HUES64 (cell line): ENCODE measurements at regions not wholly inside any gene's neighbourhood (a gene's known extent, or its start where the extent isn't known, plus 50 kb on each side); places are given as distances from the start of the nearest gene placed in this dataset.

Experiments used
- H3K27ac ChIP-seq: 2 replicates; pipeline ENCODE4 v1.7.0; 2013; ENCODE audit warnings: low read depth, low read length, inconsistent platforms
- H3K27me3 ChIP-seq: 2 replicates; pipeline ENCODE4 v1.6.1; 2013; ENCODE audit warnings: mild to moderate bottlenecking, low read length; ENCODE audit not compliant: insufficient read depth
- H3K36me3 ChIP-seq: 2 replicates; pipeline ENCODE4 v1.6.1; 2013; ENCODE audit warnings: mild to moderate bottlenecking, low read length; ENCODE audit not compliant: insufficient read depth
- H3K4me1 ChIP-seq: 2 replicates; pipeline ENCODE4 v1.6.1; 2013; ENCODE audit warnings: mild to moderate bottlenecking, low read length, moderate library complexity; ENCODE audit not compliant: insufficient read depth
- H3K4me3 ChIP-seq: 2 replicates; pipeline ENCODE4 v1.5.1; 2013; ENCODE audit warnings: mild to moderate bottlenecking, low read length, moderate library complexity
- H3K9ac ChIP-seq: 2 replicates; pipeline ENCODE4 v1.6.1; 2013; ENCODE audit warnings: mild to moderate bottlenecking, low read depth, low read length
- H3K9me3 ChIP-seq: 2 replicates; pipeline ENCODE4 v1.6.1; 2013; ENCODE audit warnings: low read depth, low read length; ENCODE audit not compliant: insufficient read depth
- WGBS: fragments of 150-250, 120-280 bp; methylation state at CpG from one replicate; pipeline ENCODE4 v1.1.7; 2013; ENCODE audit warnings: missing lambda C conversion rate; 5-methylcytosine and 5-hydroxymethylcytosine counted together

GRCh38 chr9:15033316-15033715 is 123.1 kb upstream of the FREM1 start:
- no peak overlapping the region for H3K4me3 ChIP-seq
- WGBS = 100% methylated on average over 4 of the region's 4 CpGs
- no peak overlapping the region for H3K9ac ChIP-seq
- no peaks in the 10 kb centered on the region for H3K36me3 ChIP-seq
- H3K27ac ChIP-seq = no peak overlapping the region
- H3K9me3 ChIP-seq = no peaks in the 10 kb centered on the region
- no peaks in the 10 kb centered on the region for H3K4me1 ChIP-seq
- no peaks in the 10 kb centered on the region for H3K27me3 ChIP-seq

GRCh38 chr9:15032860-15033259 is 122.6 kb upstream of the FREM1 start:
- Histone ChIP-seq H3K9ac (no peak overlapping the region), H3K27me3 (no peaks in the 10 kb centered on the region), H3K4me3 (no peak overlapping the region), H3K9me3 (no peaks in the 10 kb centered on the region), H3K36me3 (no peaks in the 10 kb centered on the region), H3K4me1 (no peaks in the 10 kb centered on the region), H3K27ac (no peak overlapping the region)
- 90% methylated on average over 1 of the region's 1 CpG for WGBS

GRCh38 chr9:15021146-15021545 is 110.9 kb upstream of the FREM1 start:
- no peaks in the 10 kb centered on the region for H3K27me3 ChIP-seq
- WGBS = 100% methylated on average over 1 of the region's 1 CpG
- H3K27ac ChIP-seq = no peak overlapping the region
- H3K9me3 ChIP-seq = no peaks in the 10 kb centered on the region
- H3K4me1 ChIP-seq = no peaks in the 10 kb centered on the region
- no peak overlapping the region for H3K4me3 ChIP-seq
- H3K36me3 ChIP-seq = no peaks in the 10 kb centered on the region
- H3K9ac ChIP-seq = no peak overlapping the region

DNA sequence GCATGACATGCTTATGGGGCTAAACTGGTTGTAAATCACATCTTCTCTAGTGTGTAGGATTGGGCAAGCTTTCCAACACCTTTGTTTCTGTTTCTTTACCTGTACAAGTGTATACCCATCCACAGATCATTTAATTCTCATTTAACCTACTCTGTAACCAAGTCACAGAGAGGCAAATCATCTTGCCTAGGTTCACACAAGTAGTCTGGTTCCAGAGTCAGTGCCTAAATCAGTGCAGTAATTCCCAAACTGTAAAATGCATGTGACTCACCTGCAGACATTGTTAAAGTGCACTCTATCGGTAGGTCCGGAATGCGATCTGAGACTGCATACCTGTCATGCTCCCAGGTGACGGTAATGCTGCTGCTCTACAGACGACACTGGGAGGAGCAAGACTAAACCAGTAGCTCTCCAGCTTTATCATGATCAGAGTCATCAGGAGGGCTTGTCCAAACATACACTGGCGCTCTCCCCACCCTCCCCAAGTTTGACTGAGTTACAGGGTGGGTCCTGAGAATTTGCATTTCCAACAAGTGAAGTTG is 107.9 kb upstream of the FREM1 start:
- no peaks in the 10 kb centered on the region for H3K27me3 ChIP-seq
- no peak overlapping the region for H3K27ac ChIP-seq
- no peaks in the 10 kb centered on the region for H3K4me1 ChIP-seq
- no peaks in the 10 kb centered on the region for H3K36me3 ChIP-seq
- 90% methylated on average over 6 of the region's 6 CpGs for WGBS
- no peaks in the 10 kb centered on the region for H3K9me3 ChIP-seq
- no peak overlapping the region for H3K9ac ChIP-seq
- H3K4me3 ChIP-seq = no peak overlapping the region

- Histone ChIP-seq H3K9ac (no peak overlapping the region), H3K36me3 (no peaks in the 10 kb centered on the region), H3K9me3 (no peaks in the 10 kb centered on the region), H3K27me3 (no peaks in the 10 kb centered on the region), H3K4me3 (no peak overlapping the region), H3K27ac (no peak overlapping the region), H3K4me1 (no peaks in the 10 kb centered on the region)
Observed at GRCh38 chr9:15010581-15010980, 100.4 kb upstream of the FREM1 start.

GRCh38 chr9:15007698-15008097 is 97.5 kb upstream of the FREM1 start:
- H3K4me1 ChIP-seq = no peaks in the 10 kb centered on the region
- no peaks in the 10 kb centered on the region for H3K36me3 ChIP-seq
- H3K27me3 ChIP-seq = no peaks in the 10 kb centered on the region
- no peak overlapping the region for H3K4me3 ChIP-seq
- no peak overlapping the region for H3K27ac ChIP-seq
- 100% methylated on average over 1 of the region's 1 CpG for WGBS
- H3K9ac ChIP-seq = no peak overlapping the region
- no peaks in the 10 kb centered on the region for H3K9me3 ChIP-seq

DNA sequence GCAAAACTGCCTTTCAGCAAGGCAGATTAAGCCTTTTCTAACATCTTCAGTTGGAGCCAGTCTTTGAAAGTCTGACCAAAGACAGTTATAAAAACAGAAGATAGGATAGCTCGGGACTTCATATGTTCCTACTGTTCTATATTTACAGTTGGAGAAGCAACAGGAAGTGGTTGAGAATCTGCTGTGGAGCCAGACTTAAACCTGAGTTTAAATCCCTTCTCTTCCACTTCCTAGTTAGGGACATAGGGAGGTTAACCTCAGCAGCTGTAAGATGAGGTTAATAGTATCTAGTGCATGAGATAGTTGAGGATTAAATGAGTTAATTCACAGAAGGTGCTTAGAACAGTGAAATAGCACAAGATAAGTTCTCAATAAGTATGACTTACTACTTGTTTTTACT is 84.5 kb upstream of the FREM1 start:
- Histone ChIP-seq H3K27ac (no peak overlapping the region), H3K27me3 (no peaks in the 10 kb centered on the region), H3K36me3 (no peaks in the 10 kb centered on the region), H3K9ac (no peak overlapping the region), H3K4me1 (peaks cover 8% of the 10 kb centered on the region; the same call in 1 of the 2 replicates), H3K9me3 (no peaks in the 10 kb centered on the region), H3K4me3 (no peak overlapping the region)
- 100% methylated on average over 1 of the region's 1 CpG for WGBS

DNA sequence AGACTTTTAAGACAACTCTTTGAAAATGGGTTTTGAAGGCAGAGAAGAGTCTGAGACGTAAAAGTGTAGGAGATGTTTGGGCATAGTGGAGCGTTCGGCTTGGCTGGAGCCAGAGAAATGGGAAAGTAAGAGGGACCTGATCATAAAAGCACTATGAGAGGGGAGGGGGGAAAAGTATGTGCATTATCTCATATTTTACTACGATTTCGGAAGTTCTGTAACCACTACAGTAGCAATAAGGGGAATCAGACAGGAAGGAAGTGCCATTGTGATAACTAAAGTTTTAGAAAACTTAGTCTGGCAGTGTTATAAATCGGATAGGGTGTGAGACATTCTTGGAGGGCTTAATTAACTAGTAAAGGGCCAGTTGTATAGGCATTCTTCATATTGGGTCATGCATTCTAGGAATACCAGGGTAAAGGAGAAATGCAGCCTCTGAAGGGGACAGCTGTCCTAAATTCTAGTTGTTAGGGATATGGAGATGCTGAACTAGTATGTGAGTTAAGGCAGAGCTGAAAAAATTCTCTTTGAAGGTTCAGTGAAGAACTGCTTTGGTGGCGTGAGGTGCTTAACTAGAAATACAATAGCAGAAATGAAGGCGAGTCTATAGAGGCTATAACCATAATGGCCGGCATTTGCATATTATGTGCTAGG is 83.8 kb upstream of the FREM1 start:
- H3K9me3 ChIP-seq = no peaks in the 10 kb centered on the region
- H3K9ac ChIP-seq = no peak overlapping the region
- 93% methylated on average over 8 of the region's 9 CpGs for WGBS
- no peak overlapping the region for H3K27ac ChIP-seq
- H3K27me3 ChIP-seq = no peaks in the 10 kb centered on the region
- no peaks in the 10 kb centered on the region for H3K36me3 ChIP-seq
- H3K4me1 ChIP-seq = peaks cover 8% of the 10 kb centered on the region; the same call in 1 of the 2 replicates
- peak overlapping the region; percentile 74 for H3K4me3 ChIP-seq

DNA sequence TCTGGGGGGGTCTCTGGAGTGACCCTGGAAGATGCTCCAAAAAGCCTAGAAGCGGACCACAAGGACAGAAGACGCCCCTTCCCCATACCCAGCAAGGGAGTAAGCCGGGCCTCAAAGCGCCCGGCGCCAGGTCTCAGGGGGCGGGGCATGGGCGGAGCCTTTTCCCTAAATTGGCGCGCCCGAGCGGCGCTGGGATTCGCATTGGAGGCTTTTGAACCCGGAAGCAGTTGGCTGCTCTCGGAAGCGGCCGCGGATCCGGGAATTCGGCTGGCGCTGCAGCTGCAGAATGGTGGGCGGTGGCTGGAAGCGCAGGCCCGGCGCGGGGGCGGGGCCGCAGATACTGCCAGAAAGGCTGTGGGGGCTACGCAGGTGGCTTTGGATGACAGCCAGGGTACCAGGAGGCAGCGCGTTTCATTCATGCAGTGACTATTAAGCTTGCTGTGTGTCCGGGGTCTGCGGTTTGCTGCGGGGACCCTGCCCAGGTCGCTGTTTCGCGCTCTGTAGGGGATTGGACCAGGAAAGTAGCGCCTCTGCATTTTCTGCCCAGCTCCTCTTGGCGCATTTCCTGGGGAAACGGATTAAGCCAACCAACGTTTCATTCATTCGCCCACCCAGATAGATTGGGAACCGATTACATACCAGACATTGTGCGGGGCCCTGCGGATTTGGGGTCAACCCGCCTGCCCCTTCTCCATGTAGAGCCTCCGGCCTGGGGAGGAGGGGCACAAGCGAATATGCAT is 83.0 kb upstream of the FREM1 start:
- no peak overlapping the region for H3K27ac ChIP-seq
- peak overlapping the region; percentile 59 for H3K9ac ChIP-seq

GRCh38 chr9:14992516-14992915 is 82.3 kb upstream of the FREM1 start:
- H3K36me3 ChIP-seq = no peaks in the 10 kb centered on the region
- no peaks in the 10 kb centered on the region for H3K27me3 ChIP-seq
- H3K9ac ChIP-seq = peak overlapping the region; percentile 50
- peaks cover 8% of the 10 kb centered on the region; the same call in 1 of the 2 replicates for H3K4me1 ChIP-seq
- H3K27ac ChIP-seq = no peak overlapping the region
- no peaks in the 10 kb centered on the region for H3K9me3 ChIP-seq
- peak overlapping the region; percentile 74 for H3K4me3 ChIP-seq
- WGBS = 91% methylated on average over 5 of the region's 5 CpGs

More for the DNA sequence above, 83.0 kb upstream of the FREM1 start:
- Histone ChIP-seq H3K27me3 (no peaks in the 10 kb centered on the region), H3K4me3 (peak overlapping the region; percentile 74), H3K36me3 (no peaks in the 10 kb centered on the region), H3K9me3 (no peaks in the 10 kb centered on the region), H3K4me1 (peaks cover 8% of the 10 kb centered on the region; the same call in 1 of the 2 replicates)
- 72% methylated on average over 49 of the region's 49 CpGs for WGBS

DNA sequence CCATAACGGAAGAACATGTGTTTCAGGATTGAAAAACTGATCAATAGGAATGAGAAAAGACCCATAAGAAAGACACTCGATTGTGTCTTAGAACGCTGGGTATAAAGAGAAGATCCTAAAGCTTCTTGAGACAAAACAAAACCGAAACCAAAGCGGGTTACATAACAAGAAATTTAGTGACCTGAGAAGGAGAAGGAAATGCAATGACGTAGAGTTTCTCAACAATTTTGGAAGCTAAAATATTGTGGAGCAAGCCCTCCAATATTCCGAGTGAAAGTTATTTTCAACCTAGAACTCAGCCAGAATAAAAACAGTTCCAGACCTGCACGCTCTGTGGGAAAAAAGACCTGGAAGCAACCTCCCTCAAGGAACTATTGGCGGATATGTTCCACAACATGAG is 81.9 kb upstream of the FREM1 start:
- no peak overlapping the region for H3K9ac ChIP-seq
- WGBS = 93% methylated on average over 9 of the region's 9 CpGs
- no peaks in the 10 kb centered on the region for H3K36me3 ChIP-seq
- H3K4me3 ChIP-seq = peak overlapping the region; percentile 74; the same call in 1 of the 2 replicates
- H3K27me3 ChIP-seq = no peaks in the 10 kb centered on the region
- H3K9me3 ChIP-seq = no peaks in the 10 kb centered on the region
- no peak overlapping the region for H3K27ac ChIP-seq
- H3K4me1 ChIP-seq = peaks cover 8% of the 10 kb centered on the region; the same call in 1 of the 2 replicates
